OCI-M1 (cell line): ENCODE measurements at regions not wholly inside any gene's neighbourhood (a gene's known extent, or its start where the extent isn't known, plus 50 kb on each side); places are given as distances from the start of the nearest gene placed in this dataset.
A peak's percentile ranks its signal among the peaks of the same experiment; 100 is the strongest.
"Not testable (repeated sequence)": the region's sequence is repeated elsewhere in the genome, so short reads cannot be mapped to it uniquely, and the experiment has no call there.

ENCODE experiments used
- DNase-seq: peaks from one replicate; lab custom pipeline; 2025; lab: John Stamatoyannopoulos, UW

- DNase-seq = no peak
Measured at GRCh38 chr1:82829527-82829926, 1028.8 kb downstream of the ADGRL2 start.

GRCh38 chr1:82823876-82824275, 1023.1 kb downstream of the ADGRL2 start:
- no peak for DNase-seq

- DNase-seq = no peak
Measured at GRCh38 chr1:82820816-82821215, 1020.1 kb downstream of the ADGRL2 start.

GRCh38 chr1:82819234-82819633, 1018.5 kb downstream of the ADGRL2 start:
- DNase-seq = peak; percentile 55

GRCh38 chr1:82818586-82818985, 1017.9 kb downstream of the ADGRL2 start:
- DNase-seq = no peak

- no peak for DNase-seq
Measured at GRCh38 chr1:82813386-82813785, 1012.7 kb downstream of the ADGRL2 start.

GRCh38 chr1:82810601-82811000, 1009.9 kb downstream of the ADGRL2 start:
- DNase-seq = no peak

- no peak for DNase-seq
Measured at GRCh38 chr1:82807563-82807962, 1006.8 kb downstream of the ADGRL2 start.

GRCh38 chr1:82806133-82806532, 1005.4 kb downstream of the ADGRL2 start:
- DNase-seq = no peak

- DNase-seq = no peak
Measured at GRCh38 chr1:82801176-82801575, 1000.4 kb downstream of the ADGRL2 start.

GRCh38 chr1:82800721-82801120, 1000.0 kb downstream of the ADGRL2 start:
- DNase-seq = no peak

GRCh38 chr1:82799261-82799660, 998.5 kb downstream of the ADGRL2 start:
- no peak for DNase-seq

- DNase-seq = peak; percentile 76
Measured at GRCh38 chr1:82795508-82796149, 994.9 kb downstream of the ADGRL2 start.

GRCh38 chr1:82792151-82792550, 991.4 kb downstream of the ADGRL2 start:
- DNase-seq = no peak

- no peak for DNase-seq
Measured at GRCh38 chr1:82790556-82790955, 989.8 kb downstream of the ADGRL2 start.

- DNase-seq = peak; percentile 27
Measured at GRCh38 chr1:82788660-82789059, 987.9 kb downstream of the ADGRL2 start.

- no peak for DNase-seq
Measured at GRCh38 chr1:82788038-82788437, 987.3 kb downstream of the ADGRL2 start.

- no peak for DNase-seq
Measured at GRCh38 chr1:82786883-82787282, 986.1 kb downstream of the ADGRL2 start.

GRCh38 chr1:82785268-82785790, 984.6 kb downstream of the ADGRL2 start:
- no peak for DNase-seq

- DNase-seq = peak; percentile 53
Measured at GRCh38 chr1:82783044-82783443, 982.3 kb downstream of the ADGRL2 start.

- no peak for DNase-seq
Measured at GRCh38 chr1:82782599-82782998, 981.9 kb downstream of the ADGRL2 start.

- DNase-seq = peak; percentile 55
Measured at GRCh38 chr1:82778612-82779011, 977.9 kb downstream of the ADGRL2 start.

GRCh38 chr1:82777240-82777639, 976.5 kb downstream of the ADGRL2 start:
- no peak for DNase-seq

GRCh38 chr1:82776730-82777129, 976.0 kb downstream of the ADGRL2 start:
- DNase-seq = not testable (repeated sequence)
